ENCODE measurements at regions not wholly inside any gene's neighbourhood (a gene's known extent, or its start where the extent isn't known, plus 50 kb on each side); places are given as distances from the start of the nearest gene placed in this dataset.

- TF ChIP-seq SPI1 (IDR thresholded peaks at IDR 0.05; ENCODE audit: borderline replicate concordance, low read depth) (no peak), GABPA (IDR thresholded peaks at IDR 0.05; ENCODE audit: low read depth) (no peak), POLR2AphosphoS5 (IDR thresholded peaks at IDR 0.05; ENCODE audit: low read depth) (no peak), CTCF (IDR thresholded peaks at IDR 0.05; ENCODE audit: insufficient read depth, low read length) (no peak)
- TF ChIP-seq, protein P1, sequence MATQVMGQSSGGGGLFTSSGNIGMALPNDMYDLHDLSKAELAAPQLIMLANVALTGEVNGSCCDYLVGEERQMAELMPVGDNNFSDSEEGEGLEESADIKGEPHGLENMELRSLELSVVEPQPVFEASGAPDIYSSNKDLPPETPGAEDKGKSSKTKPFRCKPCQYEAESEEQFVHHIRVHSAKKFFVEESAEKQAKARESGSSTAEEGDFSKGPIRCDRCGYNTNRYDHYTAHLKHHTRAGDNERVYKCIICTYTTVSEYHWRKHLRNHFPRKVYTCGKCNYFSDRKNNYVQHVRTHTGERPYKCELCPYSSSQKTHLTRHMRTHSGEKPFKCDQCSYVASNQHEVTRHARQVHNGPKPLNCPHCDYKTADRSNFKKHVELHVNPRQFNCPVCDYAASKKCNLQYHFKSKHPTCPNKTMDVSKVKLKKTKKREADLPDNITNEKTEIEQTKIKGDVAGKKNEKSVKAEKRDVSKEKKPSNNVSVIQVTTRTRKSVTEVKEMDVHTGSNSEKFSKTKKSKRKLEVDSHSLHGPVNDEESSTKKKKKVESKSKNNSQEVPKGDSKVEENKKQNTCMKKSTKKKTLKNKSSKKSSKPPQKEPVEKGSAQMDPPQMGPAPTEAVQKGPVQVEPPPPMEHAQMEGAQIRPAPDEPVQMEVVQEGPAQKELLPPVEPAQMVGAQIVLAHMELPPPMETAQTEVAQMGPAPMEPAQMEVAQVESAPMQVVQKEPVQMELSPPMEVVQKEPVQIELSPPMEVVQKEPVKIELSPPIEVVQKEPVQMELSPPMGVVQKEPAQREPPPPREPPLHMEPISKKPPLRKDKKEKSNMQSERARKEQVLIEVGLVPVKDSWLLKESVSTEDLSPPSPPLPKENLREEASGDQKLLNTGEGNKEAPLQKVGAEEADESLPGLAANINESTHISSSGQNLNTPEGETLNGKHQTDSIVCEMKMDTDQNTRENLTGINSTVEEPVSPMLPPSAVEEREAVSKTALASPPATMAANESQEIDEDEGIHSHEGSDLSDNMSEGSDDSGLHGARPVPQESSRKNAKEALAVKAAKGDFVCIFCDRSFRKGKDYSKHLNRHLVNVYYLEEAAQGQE (IDR thresholded peaks at IDR 0.05; ENCODE audit: insufficient replicate concordance, low read depth) = no peak
- no peak overlapping the region for H3K27ac ChIP-seq (replicated peaks)
- DNase-seq (ENCODE audit: low read depth in 1 of 2, low spot score in 1 of 2) = no peak
- peaks cover 3% of the 10 kb centered on the region for H3K27me3 ChIP-seq (ENCODE audit: insufficient read depth, poor library complexity, severe bottlenecking)
- no peak overlapping the region for H3K4me3 ChIP-seq (replicated peaks; ENCODE audit: insufficient read depth, low read length)
These were observed 61.5 kb upstream of the NANOS1 start for GRCh38 chr10:118968060-118968459.

- no peak for TF ChIP-seq SPI1 (IDR thresholded peaks at IDR 0.05; ENCODE audit: borderline replicate concordance, low read depth)
- no peak for TF ChIP-seq GABPA (IDR thresholded peaks at IDR 0.05; ENCODE audit: low read depth)
- TF ChIP-seq, protein P1 (IDR thresholded peaks at IDR 0.05; ENCODE audit: insufficient replicate concordance, low read depth) = no peak
- TF ChIP-seq CTCF (IDR thresholded peaks at IDR 0.05; ENCODE audit: insufficient read depth, low read length) = no peak
- TF ChIP-seq POLR2AphosphoS5 (IDR thresholded peaks at IDR 0.05; ENCODE audit: low read depth) = no peak
- Histone ChIP-seq H3K27me3 (ENCODE audit: insufficient read depth, poor library complexity, severe bottlenecking) (peaks cover 3% of the 10 kb centered on the region), H3K27ac (replicated peaks) (no peak overlapping the region), H3K4me3 (replicated peaks; ENCODE audit: insufficient read depth, low read length) (no peak overlapping the region)
- no peak for DNase-seq (ENCODE audit: low read depth in 1 of 2, low spot score in 1 of 2)
These were observed 61.0 kb upstream of the NANOS1 start for GRCh38 chr10:118968482-118968881.

GRCh38 chr10:118969014-118969413 is 60.5 kb upstream of the NANOS1 start:
- peaks cover 3% of the 10 kb centered on the region for H3K27me3 ChIP-seq (ENCODE audit: insufficient read depth, poor library complexity, severe bottlenecking)
- no peak for DNase-seq (ENCODE audit: low read depth in 1 of 2, low spot score in 1 of 2)
- no peak overlapping the region for H3K27ac ChIP-seq (replicated peaks)
- TF ChIP-seq, protein P1 (IDR thresholded peaks at IDR 0.05; ENCODE audit: insufficient replicate concordance, low read depth) = no peak
- TF ChIP-seq GABPA (IDR thresholded peaks at IDR 0.05; ENCODE audit: low read depth) (no peak), POLR2AphosphoS5 (IDR thresholded peaks at IDR 0.05; ENCODE audit: low read depth) (no peak), CTCF (IDR thresholded peaks at IDR 0.05; ENCODE audit: insufficient read depth, low read length) (no peak), SPI1 (IDR thresholded peaks at IDR 0.05; ENCODE audit: borderline replicate concordance, low read depth) (no peak)
- no peak overlapping the region for H3K4me3 ChIP-seq (replicated peaks; ENCODE audit: insufficient read depth, low read length)
